ENCODE measurements at regions not wholly inside any gene's neighbourhood (a gene's known extent, or its start where the extent isn't known, plus 50 kb on each side); places are given as distances from the start of the nearest gene placed in this dataset.

DNA sequence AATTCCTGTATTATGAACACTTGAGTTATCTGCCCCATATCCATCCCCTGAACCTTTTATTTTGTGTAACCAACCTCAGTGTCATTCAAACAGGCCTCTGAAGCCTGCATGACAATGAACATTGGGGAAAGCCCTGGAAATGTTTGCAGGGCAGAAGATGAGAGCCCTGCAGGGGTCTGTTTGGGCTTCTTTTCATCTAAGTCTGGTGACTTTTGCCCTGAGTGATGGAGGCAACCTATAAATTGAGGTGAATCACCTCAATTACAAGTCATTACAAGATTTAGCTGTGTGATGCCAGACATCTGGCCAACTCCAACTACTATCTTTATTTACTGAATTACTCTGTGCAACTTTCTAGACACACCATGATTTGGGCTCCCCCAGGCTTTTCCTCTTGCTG lies 189.2 kb downstream of the MAF start:
- TF ChIP-seq, protein P1, sequence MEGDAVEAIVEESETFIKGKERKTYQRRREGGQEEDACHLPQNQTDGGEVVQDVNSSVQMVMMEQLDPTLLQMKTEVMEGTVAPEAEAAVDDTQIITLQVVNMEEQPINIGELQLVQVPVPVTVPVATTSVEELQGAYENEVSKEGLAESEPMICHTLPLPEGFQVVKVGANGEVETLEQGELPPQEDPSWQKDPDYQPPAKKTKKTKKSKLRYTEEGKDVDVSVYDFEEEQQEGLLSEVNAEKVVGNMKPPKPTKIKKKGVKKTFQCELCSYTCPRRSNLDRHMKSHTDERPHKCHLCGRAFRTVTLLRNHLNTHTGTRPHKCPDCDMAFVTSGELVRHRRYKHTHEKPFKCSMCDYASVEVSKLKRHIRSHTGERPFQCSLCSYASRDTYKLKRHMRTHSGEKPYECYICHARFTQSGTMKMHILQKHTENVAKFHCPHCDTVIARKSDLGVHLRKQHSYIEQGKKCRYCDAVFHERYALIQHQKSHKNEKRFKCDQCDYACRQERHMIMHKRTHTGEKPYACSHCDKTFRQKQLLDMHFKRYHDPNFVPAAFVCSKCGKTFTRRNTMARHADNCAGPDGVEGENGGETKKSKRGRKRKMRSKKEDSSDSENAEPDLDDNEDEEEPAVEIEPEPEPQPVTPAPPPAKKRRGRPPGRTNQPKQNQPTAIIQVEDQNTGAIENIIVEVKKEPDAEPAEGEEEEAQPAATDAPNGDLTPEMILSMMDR (IDR thresholded peaks at IDR 0.05; ENCODE audit: unreplicated experiment in 3 of 3): no peak
- no peaks in the 10 kb centered on the region for H3K36me3 Mint-ChIP-seq (ENCODE audit: low read depth)
- H3K27me3 Mint-ChIP-seq (ENCODE audit: low read depth): peaks cover 23% of the 10 kb centered on the region
- no peak overlapping the region for H3K27ac Mint-ChIP-seq
- H3K4me3 Mint-ChIP-seq: no peak overlapping the region
- H3K9me3 Mint-ChIP-seq: no peaks in the 10 kb centered on the region
- peaks cover 12% of the 10 kb centered on the region for H3K4me1 Mint-ChIP-seq

DNA sequence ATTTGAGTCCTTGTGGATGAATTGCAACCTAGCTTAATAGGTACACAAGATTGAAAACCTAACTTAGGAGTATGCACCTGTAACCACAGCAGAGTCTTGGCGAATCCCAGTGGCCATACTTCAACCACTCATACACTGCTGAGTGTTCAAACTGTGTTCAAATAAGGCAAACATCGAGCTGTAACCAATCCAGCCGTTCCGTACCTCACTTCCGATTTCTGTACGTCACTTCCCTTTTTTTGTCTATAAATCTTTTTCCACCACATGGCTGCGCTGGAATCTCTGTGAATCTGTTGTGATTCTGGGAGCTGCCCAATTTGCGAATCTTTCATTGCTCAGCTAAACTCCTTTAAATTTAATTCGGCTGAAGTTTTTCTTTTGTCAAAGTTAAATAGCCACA lies 190.6 kb downstream of the MAF start:
- Mint-ChIP-seq H3K4me3 (no peak overlapping the region), H3K27ac (no peak overlapping the region), H3K9me3 (no peaks in the 10 kb centered on the region), H3K36me3 (ENCODE audit: low read depth) (no peaks in the 10 kb centered on the region), H3K27me3 (ENCODE audit: low read depth) (peaks cover 16% of the 10 kb centered on the region), H3K4me1 (peaks cover 12% of the 10 kb centered on the region)
- TF ChIP-seq, protein P1 (IDR thresholded peaks at IDR 0.05; ENCODE audit: unreplicated experiment in 3 of 3): no peak

DNA sequence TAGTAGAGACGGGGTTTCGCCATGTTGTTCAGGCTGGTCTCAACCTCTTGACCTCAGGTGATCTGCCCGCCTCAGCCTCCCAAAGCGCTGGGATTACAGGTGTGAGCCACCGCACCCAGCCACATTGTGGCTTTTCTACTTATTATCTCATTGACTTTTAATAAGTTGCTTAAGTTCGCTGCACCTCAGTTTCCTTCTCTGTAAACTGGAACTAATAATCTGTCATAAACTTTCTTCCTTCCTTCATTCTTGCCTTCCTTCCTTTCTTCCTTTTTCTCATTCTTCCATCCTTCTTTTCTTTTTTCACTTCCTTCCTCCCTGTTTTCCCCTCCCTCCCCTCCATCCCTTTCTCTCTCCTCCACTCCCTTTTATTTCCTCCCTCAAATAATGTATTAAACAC lies 192.2 kb downstream of the MAF start:
- H3K27me3 Mint-ChIP-seq (ENCODE audit: low read depth): peaks cover 14% of the 10 kb centered on the region
- no peaks in the 10 kb centered on the region for H3K9me3 Mint-ChIP-seq
- H3K27ac Mint-ChIP-seq: no peak overlapping the region
- no peak overlapping the region for H3K4me3 Mint-ChIP-seq
- H3K4me1 Mint-ChIP-seq: peaks cover 12% of the 10 kb centered on the region
- no peaks in the 10 kb centered on the region for H3K36me3 Mint-ChIP-seq (ENCODE audit: low read depth)
- TF ChIP-seq, protein P1 (IDR thresholded peaks at IDR 0.05; ENCODE audit: unreplicated experiment in 3 of 3): no peak

DNA sequence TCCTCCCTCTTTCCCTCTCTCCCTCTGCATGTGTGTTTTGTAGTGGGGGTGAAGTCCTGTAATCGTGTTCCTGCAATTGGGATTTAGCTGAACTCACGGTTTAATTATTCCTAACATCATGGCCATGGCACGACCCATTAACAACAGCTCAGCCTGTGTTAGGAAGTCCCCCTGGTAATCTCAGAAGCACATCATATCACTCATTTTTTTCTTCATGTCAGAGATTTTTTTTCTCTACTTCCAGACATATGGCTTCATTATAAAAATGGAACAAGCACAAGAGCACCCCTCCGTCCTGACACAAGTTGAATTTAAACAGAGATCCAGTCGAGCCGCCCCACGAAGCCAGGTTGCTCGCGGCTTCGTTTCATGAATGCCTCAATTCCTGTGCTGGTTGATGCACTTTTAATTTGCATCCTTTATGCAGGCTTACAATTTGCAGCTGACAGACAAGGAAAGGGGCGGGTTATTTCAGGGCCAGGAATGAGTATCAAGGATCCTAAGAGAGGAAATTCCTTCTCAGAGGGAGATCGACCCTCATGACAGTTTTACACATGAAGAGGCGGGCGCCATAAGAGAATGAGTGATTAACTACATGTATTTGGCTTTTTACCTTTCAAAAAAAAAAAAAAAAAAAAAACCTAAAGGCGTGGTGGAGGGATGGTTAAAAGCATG lies 192.9 kb downstream of the MAF start:
- Mint-ChIP-seq H3K4me1 (peaks cover 12% of the 10 kb centered on the region), H3K9me3 (no peaks in the 10 kb centered on the region), H3K36me3 (ENCODE audit: low read depth) (no peaks in the 10 kb centered on the region), H3K4me3 (peak overlapping the region in 1 of 3 experiments; percentile 11), H3K27me3 (ENCODE audit: low read depth) (peaks cover 14% of the 10 kb centered on the region), H3K27ac (no peak overlapping the region)
- TF ChIP-seq, protein P1 (IDR thresholded peaks at IDR 0.05; ENCODE audit: unreplicated experiment in 3 of 3): no peak

DNA sequence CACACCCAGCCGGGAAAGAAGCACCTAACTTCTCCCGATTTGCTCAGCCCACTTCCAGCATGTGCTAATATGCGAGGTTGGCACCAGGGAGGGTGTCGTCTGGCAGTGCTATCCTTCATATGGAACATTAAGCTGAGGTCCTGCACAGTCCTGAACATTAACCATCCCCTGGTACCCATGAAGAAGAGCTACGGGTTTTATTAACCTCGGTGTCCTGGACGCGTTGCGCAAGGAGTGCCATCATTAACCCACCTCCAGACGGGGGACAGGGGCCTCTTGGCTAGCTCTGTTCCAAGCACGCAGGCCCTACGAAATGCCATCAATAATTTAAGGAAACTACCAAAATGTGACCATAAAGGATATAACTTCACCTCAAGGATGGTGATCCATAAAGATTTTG lies 193.5 kb downstream of the MAF start:
- no peak overlapping the region for H3K4me3 Mint-ChIP-seq
- H3K4me1 Mint-ChIP-seq: peaks cover 12% of the 10 kb centered on the region
- no peak overlapping the region for H3K27ac Mint-ChIP-seq
- no peaks in the 10 kb centered on the region for H3K36me3 Mint-ChIP-seq (ENCODE audit: low read depth)
- peaks cover 14% of the 10 kb centered on the region for H3K27me3 Mint-ChIP-seq (ENCODE audit: low read depth)
- TF ChIP-seq, protein P1 (IDR thresholded peaks at IDR 0.05; ENCODE audit: unreplicated experiment in 3 of 3): no peak
- H3K9me3 Mint-ChIP-seq: no peaks in the 10 kb centered on the region

DNA sequence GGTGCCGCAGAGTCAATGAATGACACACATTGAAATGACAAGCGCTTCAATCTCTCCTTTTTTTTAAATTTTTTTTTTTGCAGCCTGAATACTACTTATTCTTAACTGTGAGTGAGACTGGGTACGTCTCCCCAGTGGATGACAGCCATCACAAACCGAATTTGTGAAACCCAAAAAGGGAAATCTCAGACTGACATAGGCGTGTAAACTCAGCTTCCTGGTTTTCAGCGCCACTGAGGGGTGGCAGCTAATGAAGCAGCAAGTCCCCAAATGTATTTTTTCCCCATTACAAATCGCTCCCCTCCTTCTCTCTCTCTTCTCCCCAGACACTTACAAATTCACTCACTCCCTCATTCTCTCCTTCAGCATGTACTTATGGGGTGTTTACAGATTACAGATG lies 196.0 kb downstream of the MAF start:
- H3K36me3 Mint-ChIP-seq (ENCODE audit: low read depth): no peaks in the 10 kb centered on the region
- H3K4me3 Mint-ChIP-seq: no peak overlapping the region
- TF ChIP-seq, protein P1 (IDR thresholded peaks at IDR 0.05; ENCODE audit: unreplicated experiment in 3 of 3): no peak
- peaks cover 19% of the 10 kb centered on the region for H3K27me3 Mint-ChIP-seq (ENCODE audit: low read depth)
- H3K27ac Mint-ChIP-seq: no peak overlapping the region
- no peaks in the 10 kb centered on the region for H3K9me3 Mint-ChIP-seq
- peaks cover 12% of the 10 kb centered on the region for H3K4me1 Mint-ChIP-seq
